Trophoblast cell (in vitro differentiated cells and primary cell): ENCODE measurements at regions not wholly inside any gene's neighbourhood (a gene's known extent, or its start where the extent isn't known, plus 50 kb on each side); places are given as distances from the start of the nearest gene placed in this dataset.

ENCODE experiments used
- DNase-seq, 2 donors: peaks; one replicate each; pipeline ENCODE4 v3.0.0-alpha.2; 2016
- H2AFZ ChIP-seq: 2 replicates; pipeline ENCODE4 v1.6.1; 2013; ENCODE audit warnings: low read length, moderate library complexity, mild to moderate bottlenecking; ENCODE audit not compliant: insufficient read depth, poor library complexity
- H2AK5ac ChIP-seq: 2 replicates; pipeline ENCODE4 v1.6.1; 2013; ENCODE audit warnings: mild to moderate bottlenecking, low read length
- H2BK120ac ChIP-seq: 2 replicates; pipeline ENCODE4 v1.6.1; 2013; ENCODE audit warnings: low read length, mild to moderate bottlenecking, moderate library complexity; ENCODE audit not compliant: insufficient read depth, poor library complexity
- H2BK12ac ChIP-seq: 2 replicates; pipeline ENCODE4 v1.6.1; 2013; ENCODE audit warnings: mild to moderate bottlenecking, low read length, moderate library complexity
- H2BK5ac ChIP-seq: 2 replicates; pipeline ENCODE4 v1.6.1; 2013; ENCODE audit warnings: low read length, low read depth, moderate library complexity, mild to moderate bottlenecking; ENCODE audit not compliant: poor library complexity
- H3K14ac ChIP-seq: 2 replicates; pipeline ENCODE4 v1.6.1; 2013; ENCODE audit warnings: mild to moderate bottlenecking, low read length
- H3K18ac ChIP-seq: 2 replicates; pipeline ENCODE4 v1.6.1; 2013; ENCODE audit warnings: mild to moderate bottlenecking, low read length
- H3K23ac ChIP-seq: 2 replicates; pipeline ENCODE4 v1.6.1; 2013; ENCODE audit warnings: low read length
- H3K27ac ChIP-seq: 2 replicates; pipeline ENCODE4 v1.5.1; 2013; ENCODE audit warnings: low read depth, mild to moderate bottlenecking, inconsistent platforms, low read length, moderate library complexity
- H3K27me3 ChIP-seq: 2 replicates; pipeline ENCODE4 v1.6.1; 2013; ENCODE audit warnings: inconsistent platforms, mild to moderate bottlenecking, low read length, moderate library complexity; ENCODE audit not compliant: insufficient read depth
- H3K36me3 ChIP-seq, 2 experiments: 1 replicate in 1 of 2; 2 replicates in 1 of 2; pipeline ENCODE4 v1.6.1; 2013; ENCODE audit warnings: low read length in 2 of 2, mild to moderate bottlenecking in 2 of 2, moderate library complexity in 1 of 2; ENCODE audit not compliant: insufficient read depth in 2 of 2, control insufficient read depth in 1 of 2
- H3K4ac ChIP-seq: 2 replicates; pipeline ENCODE4 v1.6.1; 2013; ENCODE audit warnings: low read depth, mild to moderate bottlenecking, low read length, moderate library complexity
- H3K4me1 ChIP-seq, 2 experiments: 1 replicate in 1 of 2; 2 replicates in 1 of 2; pipeline ENCODE4 v1.6.1; 2013; ENCODE audit warnings: low read length in 2 of 2, mild to moderate bottlenecking in 2 of 2, moderate library complexity in 1 of 2; ENCODE audit not compliant: insufficient read depth in 2 of 2, control insufficient read depth in 1 of 2
- H3K4me2 ChIP-seq: 2 replicates; pipeline ENCODE4 v1.6.1; 2013; ENCODE audit warnings: inconsistent platforms, mild to moderate bottlenecking, low read length, moderate library complexity
- H3K4me3 ChIP-seq: 2 replicates; pipeline ENCODE4 v1.5.1; 2013; ENCODE audit warnings: mild to moderate bottlenecking, low read depth, low read length, inconsistent platforms
- H3K79me1 ChIP-seq: one replicate; pipeline ENCODE4 v1.6.1; 2013; ENCODE audit warnings: low read length
- H3K79me2 ChIP-seq: 2 replicates; pipeline ENCODE4 v1.6.1; 2013; ENCODE audit warnings: low read length, mild to moderate bottlenecking; ENCODE audit not compliant: control insufficient read depth, insufficient read depth, poor library complexity
- H3K9ac ChIP-seq: 2 replicates; pipeline ENCODE4 v1.6.1; 2013; ENCODE audit warnings: mild to moderate bottlenecking, low read length
- H3K9me3 ChIP-seq: 2 replicates; pipeline ENCODE4 v1.6.1; 2013; ENCODE audit warnings: low read depth, mild to moderate bottlenecking, control low read depth, inconsistent platforms, low read length; ENCODE audit not compliant: insufficient read depth
- H4K12ac ChIP-seq: 2 replicates; pipeline ENCODE4 v1.6.1; 2013; ENCODE audit warnings: low read depth, mild to moderate bottlenecking, low read length, moderate library complexity
- H4K8ac ChIP-seq: 2 replicates; pipeline ENCODE4 v1.6.1; 2013; ENCODE audit warnings: low read depth, mild to moderate bottlenecking, low read length, moderate library complexity
- H4K91ac ChIP-seq: one replicate; pipeline ENCODE4 v1.6.1; 2013; ENCODE audit warnings: low read depth, mild to moderate bottlenecking, low read length, moderate library complexity
- WGBS: extraction: QIAGEN DNeasy Blood & Tissue Kit; methylation state at CpG from one replicate; pipeline ENCODE4 v1.1.7; 2013; ENCODE audit warnings: missing lambda C conversion rate; ENCODE audit not compliant: insufficient read length, insufficient coverage; ENCODE audit errors: extremely low coverage; 5-methylcytosine and 5-hydroxymethylcytosine counted together

GRCh38 chr10:29005988-29006387, 282.9 kb upstream of the LYZL1 start:
- no peak overlapping the region for H2BK120ac ChIP-seq
- no peak overlapping the region for H3K4me2 ChIP-seq
- no peak overlapping the region for H2AK5ac ChIP-seq
- H3K18ac ChIP-seq: no peak overlapping the region
- no peak overlapping the region for H2AFZ ChIP-seq
- no peak overlapping the region for H3K4me3 ChIP-seq
- H2BK12ac ChIP-seq: no peak overlapping the region
- peaks cover 4% of the 10 kb centered on the region for H3K79me1 ChIP-seq
- no peak overlapping the region for H4K8ac ChIP-seq
- peaks cover 2% of the 10 kb centered on the region for H3K9me3 ChIP-seq
- no peak overlapping the region for H3K27ac ChIP-seq
- no peak overlapping the region for H3K9ac ChIP-seq
- H3K23ac ChIP-seq: no peak overlapping the region
- no peak for DNase-seq
- H4K91ac ChIP-seq: no peak overlapping the region
- no peaks in the 10 kb centered on the region for H3K36me3 ChIP-seq
- WGBS: no CpG with 5 or more reads among the region's 8 CpGs
- H2BK5ac ChIP-seq: no peak overlapping the region
- no peak overlapping the region for H3K14ac ChIP-seq
- no peak overlapping the region for H4K12ac ChIP-seq
- no peak overlapping the region for H3K4ac ChIP-seq
- H3K4me1 ChIP-seq: peaks cover 0 to 3% of the 10 kb centered on the region in 2 experiments
- no peaks in the 10 kb centered on the region for H3K79me2 ChIP-seq
- H3K27me3 ChIP-seq: no peaks in the 10 kb centered on the region

DNA sequence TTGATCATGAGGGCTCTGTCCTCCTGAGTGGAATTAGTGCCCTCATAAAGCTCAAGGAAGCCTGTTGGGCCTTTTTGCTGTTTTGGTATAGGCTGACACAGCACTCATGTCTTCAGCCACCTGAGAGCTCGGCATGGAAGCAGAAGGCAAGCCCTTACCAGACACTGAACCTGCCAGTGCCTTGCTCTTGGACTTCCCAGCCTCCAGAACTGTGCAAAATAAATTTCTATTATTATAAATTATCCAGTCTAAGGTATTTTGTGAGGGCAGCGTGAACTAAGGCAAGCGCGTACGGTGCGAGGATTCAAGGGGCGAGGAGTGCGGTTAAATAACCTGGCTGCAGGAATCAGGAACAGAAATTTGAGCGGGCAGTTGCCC, 281.5 kb upstream of the LYZL1 start:
- H3K4me2 ChIP-seq: no peak overlapping the region
- no peak overlapping the region for H4K12ac ChIP-seq
- no peak overlapping the region for H2BK12ac ChIP-seq
- no peak overlapping the region for H3K4ac ChIP-seq
- no peak overlapping the region for H4K8ac ChIP-seq
- no peak overlapping the region for H3K23ac ChIP-seq
- no peak overlapping the region for H3K4me3 ChIP-seq
- H3K27me3 ChIP-seq: no peaks in the 10 kb centered on the region
- DNase-seq: no peak
- H2BK5ac ChIP-seq: no peak overlapping the region
- no peaks in the 10 kb centered on the region for H3K79me2 ChIP-seq
- H3K4me1 ChIP-seq: peaks cover 0 to 3% of the 10 kb centered on the region in 2 experiments
- no peak overlapping the region for H3K27ac ChIP-seq
- no peak overlapping the region for H3K14ac ChIP-seq
- H3K9me3 ChIP-seq: peaks cover 2% of the 10 kb centered on the region
- no peak overlapping the region for H2BK120ac ChIP-seq
- H3K9ac ChIP-seq: no peak overlapping the region
- H2AFZ ChIP-seq: no peak overlapping the region
- no peak overlapping the region for H3K18ac ChIP-seq
- no peak overlapping the region for H4K91ac ChIP-seq
- H2AK5ac ChIP-seq: no peak overlapping the region
- H3K36me3 ChIP-seq: no peaks in the 10 kb centered on the region
- H3K79me1 ChIP-seq: peaks cover 2% of the 10 kb centered on the region
- no CpG with 5 or more reads among the region's 9 CpGs for WGBS

DNA sequence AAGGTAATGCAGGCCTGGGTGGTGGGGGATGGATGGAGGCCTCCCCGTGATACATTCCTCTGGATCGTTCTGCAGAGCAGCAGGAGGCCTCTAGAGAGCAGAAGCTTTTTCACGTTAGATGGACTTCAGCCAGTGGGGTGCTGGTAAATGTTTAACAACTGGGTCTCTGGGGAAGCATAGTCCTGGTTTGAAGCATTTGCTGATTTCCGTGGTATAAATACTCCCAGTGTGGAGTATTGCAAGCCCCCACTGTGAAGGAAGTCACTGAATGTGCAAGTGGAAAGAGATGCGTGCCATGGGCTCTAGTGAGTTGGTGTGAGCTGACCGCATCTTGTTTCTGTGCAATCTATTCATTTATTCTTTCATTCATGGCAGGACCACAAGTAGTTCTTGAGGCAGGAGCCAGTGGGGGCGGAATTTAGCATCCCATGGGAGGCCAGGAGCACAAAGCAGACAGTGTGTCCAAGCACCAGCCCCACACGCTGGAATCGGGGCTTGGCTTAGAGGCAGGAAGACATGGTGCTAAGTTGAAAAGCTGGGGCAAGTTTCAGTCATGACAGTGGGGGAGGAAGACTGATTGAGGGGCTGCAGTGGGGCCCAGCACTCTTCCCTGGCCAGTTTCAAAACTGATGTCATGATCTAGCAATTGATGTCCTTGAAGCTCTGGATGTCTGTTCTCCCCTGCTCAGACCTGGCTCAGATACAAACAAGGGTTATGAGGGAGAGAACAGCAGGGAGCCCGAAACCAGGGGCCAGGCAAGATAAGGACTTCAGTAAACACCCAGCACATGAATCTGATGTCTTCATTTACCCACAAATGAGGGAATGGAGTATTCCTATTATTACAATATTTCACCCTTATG, 280.9 kb upstream of the LYZL1 start:
- Histone ChIP-seq H3K36me3 (no peaks in the 10 kb centered on the region), H3K79me2 (no peaks in the 10 kb centered on the region), H4K8ac (no peak overlapping the region), H3K9me3 (peaks cover 2% of the 10 kb centered on the region), H4K12ac (no peak overlapping the region), H3K4me2 (no peak overlapping the region), H2BK12ac (peak overlapping the region; percentile 79), H2AK5ac (peak overlapping the region; percentile 65), H4K91ac (no peak overlapping the region), H3K14ac (no peak overlapping the region), H3K27me3 (no peaks in the 10 kb centered on the region), H3K18ac (no peak overlapping the region), H3K79me1 (peaks cover 1% of the 10 kb centered on the region), H3K27ac (no peak overlapping the region), H3K9ac (no peak overlapping the region), H2BK120ac (peak overlapping the region; percentile 39), H3K4me3 (no peak overlapping the region), H2BK5ac (peak overlapping the region; percentile 46), H3K4me1 (peaks cover 0 to 3% of the 10 kb centered on the region in 2 experiments), H3K23ac (no peak overlapping the region), H2AFZ (no peak overlapping the region), H3K4ac (peak overlapping the region; percentile 20)
- WGBS: no CpG with 5 or more reads among the region's 10 CpGs
- DNase-seq: no peak

DNA sequence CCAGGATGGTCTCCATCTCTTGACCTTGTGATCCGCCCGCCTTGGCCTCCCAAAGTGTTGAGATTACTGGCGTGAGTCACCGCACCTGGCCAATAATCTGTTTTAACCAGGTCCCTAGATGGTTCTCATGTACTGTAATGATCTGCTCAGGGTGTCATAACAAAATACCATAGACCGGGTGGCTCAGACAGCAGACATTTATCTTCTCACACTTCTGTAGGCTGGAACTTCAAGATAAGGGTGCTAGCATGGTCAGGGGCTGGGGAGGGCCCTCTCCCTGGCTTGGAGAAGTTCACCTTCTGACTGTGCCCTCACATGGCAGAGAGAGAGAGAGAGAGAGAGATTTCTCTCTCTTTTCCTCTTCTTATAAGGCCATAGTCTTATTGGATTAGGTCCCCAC, 279.4 kb upstream of the LYZL1 start:
- H2BK120ac ChIP-seq: no peak overlapping the region
- H3K4me2 ChIP-seq: no peak overlapping the region
- no peaks in the 10 kb centered on the region for H3K36me3 ChIP-seq
- H3K9me3 ChIP-seq: peaks cover 2% of the 10 kb centered on the region
- no CpG with 5 or more reads among the region's 5 CpGs for WGBS
- no peak overlapping the region for H3K18ac ChIP-seq
- no peaks in the 10 kb centered on the region for H3K27me3 ChIP-seq
- no peak overlapping the region for H3K14ac ChIP-seq
- H4K12ac ChIP-seq: no peak overlapping the region
- H4K8ac ChIP-seq: no peak overlapping the region
- H3K27ac ChIP-seq: no peak overlapping the region
- no peak overlapping the region for H3K4ac ChIP-seq
- H2BK5ac ChIP-seq: no peak overlapping the region
- peak; percentile 54 to 64 for DNase-seq
- H2BK12ac ChIP-seq: no peak overlapping the region
- H3K9ac ChIP-seq: no peak overlapping the region
- no peaks in the 10 kb centered on the region for H3K79me2 ChIP-seq
- H2AK5ac ChIP-seq: no peak overlapping the region
- H3K4me1 ChIP-seq: peaks cover 0 to 3% of the 10 kb centered on the region in 2 experiments
- no peak overlapping the region for H4K91ac ChIP-seq
- H2AFZ ChIP-seq: no peak overlapping the region
- no peak overlapping the region for H3K4me3 ChIP-seq
- H3K79me1 ChIP-seq: peaks cover 1% of the 10 kb centered on the region
- no peak overlapping the region for H3K23ac ChIP-seq
